ENCODE measurements at regions not wholly inside any gene's neighbourhood (a gene's known extent, or its start where the extent isn't known, plus 50 kb on each side); places are given as distances from the start of the nearest gene placed in this dataset.

- no peak for TF ChIP-seq CTCF (IDR thresholded peaks at IDR 0.05)
- TF ChIP-seq EZH2phosphoT487 (IDR thresholded peaks at IDR 0.05), result no peak
- TF ChIP-seq EZH2 (IDR thresholded peaks at IDR 0.05), result no peak
Measured at GRCh38 chr6:74069089-74069581, 373.1 kb downstream of the CD109 start.
